ENCODE measurements at regions not wholly inside any gene's neighbourhood (a gene's known extent, or its start where the extent isn't known, plus 50 kb on each side); places are given as distances from the start of the nearest gene placed in this dataset.
"Not testable (repeated sequence)": the region's sequence is repeated elsewhere in the genome, so short reads cannot be mapped to it uniquely, and the experiment has no call there.

GRCh38 chr5:74971947-74972460 is 80.4 kb downstream of the GCNT4 start:
- no peak overlapping the region for H3K27ac ChIP-seq
- no peak for TF ChIP-seq CTCF (IDR thresholded peaks at IDR 0.05)
- no peak for TF ChIP-seq ZFX (IDR thresholded peaks at IDR 0.05; ENCODE audit: borderline replicate concordance)

GRCh38 chr5:74970891-74971290 is 81.5 kb downstream of the GCNT4 start:
- not testable (repeated sequence) for H3K27ac ChIP-seq

DNA sequence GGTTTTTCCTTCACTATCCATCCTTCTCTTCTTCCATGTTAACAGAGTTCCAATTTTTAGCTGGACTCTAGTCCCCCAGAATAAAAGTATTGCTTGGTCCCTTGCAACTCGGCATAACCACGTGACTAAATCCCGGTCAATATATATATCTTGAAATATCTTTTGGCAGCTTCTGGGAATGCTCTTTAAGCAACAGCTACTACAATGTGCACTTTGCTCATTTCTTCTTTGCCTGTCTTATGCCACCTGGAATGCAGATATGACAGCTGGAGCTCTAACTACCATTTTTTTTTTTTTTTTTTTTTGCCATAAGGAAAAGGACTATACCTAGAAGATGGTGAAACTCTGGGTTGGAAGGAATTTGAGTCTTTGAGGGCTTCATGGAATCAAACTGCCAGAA is 82.6 kb downstream of the GCNT4 start:
- no peak overlapping the region for H3K27ac ChIP-seq
- TF ChIP-seq CTCF (IDR thresholded peaks at IDR 0.05) (no peak), ZFX (IDR thresholded peaks at IDR 0.05; ENCODE audit: borderline replicate concordance) (no peak)

GRCh38 chr5:74966141-74967026 is 86.0 kb downstream of the GCNT4 start:
- H3K27ac ChIP-seq: peak overlapping the region; percentile 39
- TF ChIP-seq ZFX (IDR thresholded peaks at IDR 0.05; ENCODE audit: borderline replicate concordance) (no peak), CTCF (IDR thresholded peaks at IDR 0.05) (no peak)

- H3K27ac ChIP-seq: no peak overlapping the region
- TF ChIP-seq ZFX (IDR thresholded peaks at IDR 0.05; ENCODE audit: borderline replicate concordance): no peak
- TF ChIP-seq CTCF (IDR thresholded peaks at IDR 0.05): no peak
Observed at GRCh38 chr5:74963407-74963806, 89.0 kb downstream of the GCNT4 start.

- H3K27ac ChIP-seq: no peak overlapping the region
- TF ChIP-seq CTCF (IDR thresholded peaks at IDR 0.05) (no peak), ZFX (IDR thresholded peaks at IDR 0.05; ENCODE audit: borderline replicate concordance) (no peak)
Observed at GRCh38 chr5:74957906-74958305, 91.7 kb upstream of the FAM169A start.

- no peak overlapping the region for H3K27ac ChIP-seq
- TF ChIP-seq ZFX (IDR thresholded peaks at IDR 0.05; ENCODE audit: borderline replicate concordance) (no peak), CTCF (IDR thresholded peaks at IDR 0.05) (no peak)
Observed at GRCh38 chr5:74957029-74957784, 91.0 kb upstream of the FAM169A start.
